ENCODE measurements at regions not wholly inside any gene's neighbourhood (a gene's known extent, or its start where the extent isn't known, plus 50 kb on each side); places are given as distances from the start of the nearest gene placed in this dataset.

GRCh38 chr1:4022715-4023114 lies 122.6 kb upstream of the C1orf174 start:
- no peak for TF ChIP-seq CTCF (IDR thresholded peaks at IDR 0.05; ENCODE audit: insufficient read depth, low read length, poor library complexity, severe bottlenecking)
- Histone ChIP-seq H3K27me3 (replicated peaks; ENCODE audit: control insufficient read depth, insufficient read depth, low read length) (no peaks in the 10 kb centered on the region; the same call in 1 of the 2 replicates), H3K4me3 (replicated peaks; ENCODE audit: low read depth, low read length) (no peak overlapping the region), H3K36me3 (ENCODE audit: control insufficient read depth, insufficient read depth, low read length) (no peaks in the 10 kb centered on the region)
- DNase-seq (ENCODE audit: extremely low read depth, insufficient read length): no peak

GRCh38 chr1:4023678-4024077 lies 123.6 kb upstream of the C1orf174 start:
- no peak overlapping the region for H3K4me3 ChIP-seq (replicated peaks; ENCODE audit: low read depth, low read length)

GRCh38 chr1:4024811-4025210 lies 124.7 kb upstream of the C1orf174 start:
- no peak overlapping the region for H3K4me3 ChIP-seq (replicated peaks; ENCODE audit: low read depth, low read length)
- H3K27me3 ChIP-seq (replicated peaks; ENCODE audit: control insufficient read depth, insufficient read depth, low read length): no peaks in the 10 kb centered on the region; the same call in none of the 2 replicates
- DNase-seq (ENCODE audit: extremely low read depth, insufficient read length): no peak
- no peaks in the 10 kb centered on the region for H3K36me3 ChIP-seq (ENCODE audit: control insufficient read depth, insufficient read depth, low read length)
- TF ChIP-seq CTCF (IDR thresholded peaks at IDR 0.05; ENCODE audit: insufficient read depth, low read length, poor library complexity, severe bottlenecking): no peak

More at GRCh38 chr1:4023678-4024077, 123.6 kb upstream of the C1orf174 start:
- DNase-seq (ENCODE audit: extremely low read depth, insufficient read length): no peak
- no peak for TF ChIP-seq CTCF (IDR thresholded peaks at IDR 0.05; ENCODE audit: insufficient read depth, low read length, poor library complexity, severe bottlenecking)
- no peaks in the 10 kb centered on the region for H3K36me3 ChIP-seq (ENCODE audit: control insufficient read depth, insufficient read depth, low read length)
- H3K27me3 ChIP-seq (replicated peaks; ENCODE audit: control insufficient read depth, insufficient read depth, low read length): no peaks in the 10 kb centered on the region; the same call in none of the 2 replicates

- no peak overlapping the region for H3K4me3 ChIP-seq (replicated peaks; ENCODE audit: low read depth, low read length)
- TF ChIP-seq CTCF (IDR thresholded peaks at IDR 0.05; ENCODE audit: insufficient read depth, low read length, poor library complexity, severe bottlenecking): no peak
- H3K27me3 ChIP-seq (replicated peaks; ENCODE audit: control insufficient read depth, insufficient read depth, low read length): no peaks in the 10 kb centered on the region; the same call in none of the 2 replicates
- no peaks in the 10 kb centered on the region for H3K36me3 ChIP-seq (ENCODE audit: control insufficient read depth, insufficient read depth, low read length)
- DNase-seq (ENCODE audit: extremely low read depth, insufficient read length): no peak
Measured at GRCh38 chr1:4025752-4026151, 125.7 kb upstream of the C1orf174 start.

- no peak for DNase-seq (ENCODE audit: extremely low read depth, insufficient read length)
- no peak overlapping the region for H3K4me3 ChIP-seq (replicated peaks; ENCODE audit: low read depth, low read length)
- no peak for TF ChIP-seq CTCF (IDR thresholded peaks at IDR 0.05; ENCODE audit: insufficient read depth, low read length, poor library complexity, severe bottlenecking)
- H3K36me3 ChIP-seq (ENCODE audit: control insufficient read depth, insufficient read depth, low read length): no peaks in the 10 kb centered on the region
- no peaks in the 10 kb centered on the region; the same call in none of the 2 replicates for H3K27me3 ChIP-seq (replicated peaks; ENCODE audit: control insufficient read depth, insufficient read depth, low read length)
Measured at GRCh38 chr1:4027008-4027407, 126.9 kb upstream of the C1orf174 start.

Measured in GM06990 (cell line).